H1 (cell line): ENCODE measurements at regions not wholly inside any gene's neighbourhood (a gene's known extent, or its start where the extent isn't known, plus 50 kb on each side); places are given as distances from the start of the nearest gene placed in this dataset.

Experiments used
- CTCF ChIA-PET: fragments of 300-600 bp; sonication (Branson Sonifier 250); formaldehyde crosslinking; loops from one replicate; lab custom pipeline; 2021; ENCODE audit not compliant: partially characterized antibody; lab: Charles Lee
- POLR2A ChIA-PET: fragments of 300-600 bp; sonication (Branson Sonifier 250); formaldehyde crosslinking; loops from one replicate; lab custom pipeline; 2021; ENCODE audit warnings: inconsistent platforms; ENCODE audit not compliant: partially characterized antibody; lab: Charles Lee
- DNase-seq, 2 experiments: peaks; one replicate each; pipeline versions ENCODE4 v3.0.0 to v3.0.0-alpha.2; 2010 to 2022; ENCODE audit warnings: low spot score in 2 of 2, low read depth in 1 of 2, mixed read lengths in 1 of 2
- FAIRE-seq: peaks from 2 replicates; lab custom pipeline; 2011; peaks lifted over from hg19 to GRCh38; lab: Jason Lieb, UNC
- H2AFZ ChIP-seq: 2 replicates; pipeline ENCODE4 v1.8.1; 2012; ENCODE audit warnings: low read length, inconsistent platforms
- H2AK5ac ChIP-seq: 2 replicates; pipeline ENCODE4 v1.6.1; 2013; ENCODE audit warnings: low read depth, low read length
- H2BK120ac ChIP-seq: replicated peaks from 2 replicates; pipeline ENCODE3; 2013; ENCODE audit warnings: low read depth, low read length, inconsistent platforms
- H2BK12ac ChIP-seq: 2 replicates; pipeline ENCODE4 v1.6.1; 2013; ENCODE audit warnings: low read depth, low read length
- H2BK15ac ChIP-seq: 2 replicates; pipeline ENCODE4 v1.6.1; 2013; ENCODE audit warnings: low read length
- H2BK20ac ChIP-seq: 2 replicates; pipeline ENCODE4 v1.6.1; 2013; ENCODE audit warnings: low read length
- H2BK5ac ChIP-seq: 2 replicates; pipeline ENCODE4 v1.6.1; 2013; ENCODE audit warnings: low read depth, low read length
- H3K14ac ChIP-seq: 2 replicates; pipeline ENCODE4 v1.6.1; 2013; ENCODE audit warnings: inconsistent platforms; ENCODE audit not compliant: insufficient read length
- H3K18ac ChIP-seq: 2 replicates; pipeline ENCODE4 v1.6.1; 2013; ENCODE audit warnings: low read length; ENCODE audit errors: extremely low read depth
- H3K23ac ChIP-seq: 2 replicates; pipeline ENCODE4 v1.6.1; 2013; ENCODE audit warnings: inconsistent platforms; ENCODE audit not compliant: insufficient read length
- H3K23me2 ChIP-seq: 2 replicates; pipeline ENCODE4 v1.6.1; 2013; ENCODE audit warnings: low read depth, low read length
- H3K27ac ChIP-seq: 2 replicates; pipeline ENCODE4 v1.6.1; 2011; ENCODE audit warnings: low read depth, low read length, inconsistent platforms
- H3K27me3 ChIP-seq, 4 experiments: replicated peaks in 1 of 4; 1 replicate in 1 of 4; 2 replicates in 3 of 4; pipeline versions ENCODE4 v1.6.1 to v1.8.1; 2011 to 2013; ENCODE audit warnings: low read length in 3 of 4, mild to moderate bottlenecking in 3 of 4, inconsistent platforms in 2 of 4, mixed read lengths in 2 of 4, moderate library complexity in 1 of 4; ENCODE audit not compliant: control insufficient read depth in 3 of 4, insufficient read depth in 3 of 4; ENCODE audit errors: extremely low read depth in 1 of 4
- H3K36me3 ChIP-seq, 4 experiments: 2 replicates each; pipeline versions ENCODE4 v1.6.1 to v1.8.1; 2011 to 2013; ENCODE audit warnings: mild to moderate bottlenecking in 4 of 4, low read length in 3 of 4, moderate library complexity in 2 of 4, control low read depth in 1 of 4, inconsistent platforms in 1 of 4; ENCODE audit not compliant: insufficient read depth in 4 of 4, control insufficient read depth in 2 of 4
- H3K4ac ChIP-seq: replicated peaks from 2 replicates; pipeline ENCODE3; 2013; ENCODE audit warnings: low read length, low read depth, mixed read lengths, inconsistent platforms; ENCODE audit not compliant: insufficient read length
- H3K4me1 ChIP-seq, 4 experiments: replicated peaks in 1 of 4; 1 replicate in 1 of 4; 2 replicates in 3 of 4; pipeline versions ENCODE4 v1.6.1 to v1.8.1; 2011 to 2013; ENCODE audit warnings: low read length in 3 of 4, inconsistent platforms in 2 of 4, mixed read lengths in 1 of 4; ENCODE audit not compliant: insufficient read depth in 4 of 4, control insufficient read depth in 3 of 4
- H3K4me2 ChIP-seq, 2 experiments: 2 replicates each; pipeline versions ENCODE4 v1.6.1 to v1.8.1; 2011 to 2013; ENCODE audit warnings: low read depth in 2 of 2, low read length in 2 of 2, control low read depth in 1 of 2, inconsistent platforms in 1 of 2, mild to moderate bottlenecking in 1 of 2; ENCODE audit not compliant: insufficient read depth in 1 of 2
- H3K4me3 ChIP-seq, 4 experiments: fragments of 200-600, 300-600 bp in 1 of 4; sonication (generic), shearing (Covaris generic), sonication (Bioruptor Twin) in 1 of 4; 2 replicates each; pipeline versions ENCODE4 v1.5.1 to v1.8.1; 2011 to 2016; ENCODE audit warnings: low read length in 4 of 4, low read depth in 3 of 4, control low read depth in 2 of 4, inconsistent platforms in 2 of 4, mild to moderate bottlenecking in 2 of 4, mixed read lengths in 1 of 4, moderate library complexity in 1 of 4; ENCODE audit not compliant: insufficient read depth in 2 of 4; ENCODE audit errors: extremely low read depth in 1 of 4
- H3K56ac ChIP-seq: replicated peaks from 2 replicates; pipeline ENCODE3; 2013; ENCODE audit warnings: low read depth, mild to moderate bottlenecking, mixed read lengths, low read length, inconsistent platforms; ENCODE audit not compliant: insufficient read length
- H3K79me1 ChIP-seq: 2 replicates; pipeline ENCODE4 v1.6.1; 2013; ENCODE audit warnings: low read depth, low read length, control low read depth
- H3K79me2 ChIP-seq, 2 experiments: 2 replicates each; pipeline versions ENCODE4 v1.6.1 to v1.8.1; 2012 to 2013; ENCODE audit warnings: low read length in 2 of 2, mild to moderate bottlenecking in 2 of 2, inconsistent platforms in 1 of 2; ENCODE audit not compliant: insufficient read depth in 2 of 2, control insufficient read depth in 1 of 2
- H3K9ac ChIP-seq, 4 experiments: replicated peaks in 1 of 4; 1 replicate in 1 of 4; 2 replicates in 3 of 4; pipeline versions ENCODE4 v1.6.1 to v1.8.1; 2011 to 2013; ENCODE audit warnings: low read depth in 3 of 4, low read length in 3 of 4, control low read depth in 2 of 4, mild to moderate bottlenecking in 2 of 4, moderate library complexity in 2 of 4, inconsistent platforms in 1 of 4; ENCODE audit errors: extremely low read depth in 1 of 4
- H3K9me3 ChIP-seq, 2 experiments: 2 replicates each; pipeline versions ENCODE4 v1.6.1 to v1.8.1; 2012 to 2013; ENCODE audit warnings: mild to moderate bottlenecking in 2 of 2, moderate library complexity in 2 of 2, control low read depth in 1 of 2, inconsistent platforms in 1 of 2, low read depth in 1 of 2, low read length in 1 of 2, mixed read lengths in 1 of 2; ENCODE audit not compliant: insufficient read depth in 2 of 2
- H4K20me1 ChIP-seq, 2 experiments: replicated peaks in 1 of 2; 2 replicates each; pipeline versions ENCODE3 to v1.8.1; 2011 to 2013; ENCODE audit warnings: inconsistent platforms in 2 of 2, low read length in 2 of 2, mild to moderate bottlenecking in 1 of 2; ENCODE audit not compliant: insufficient read depth in 2 of 2, control insufficient read depth in 1 of 2
- H4K5ac ChIP-seq: 2 replicates; pipeline ENCODE4 v1.6.1; 2013; ENCODE audit warnings: low read length, low read depth, mixed read lengths, inconsistent platforms; ENCODE audit not compliant: insufficient read length
- H4K8ac ChIP-seq: 2 replicates; pipeline ENCODE4 v1.8.0; 2013; ENCODE audit warnings: mild to moderate bottlenecking, moderate library complexity, low read length, inconsistent platforms; ENCODE audit not compliant: insufficient read depth; ENCODE audit errors: extremely low read depth
- H4K91ac ChIP-seq: replicated peaks from 2 replicates; pipeline ENCODE3; 2013; ENCODE audit warnings: low read length, mixed read lengths, inconsistent platforms; ENCODE audit not compliant: insufficient read length
- EZH2 ChIP-seq: fragments of 200-600 bp; sonication (generic); IDR thresholded peaks from 2 replicates; pipeline ENCODE4 v1.7.1; 2012; ENCODE audit warnings: low read depth, mild to moderate bottlenecking, moderate library complexity, low read length, inconsistent platforms; ENCODE audit not compliant: severe bottlenecking
- RNF2 ChIP-seq: fragments of 200-900, 300-1000 bp; sonication (generic); IDR thresholded peaks from 2 replicates; pipeline ENCODE4 v1.7.1; 2016; ENCODE audit warnings: borderline replicate concordance, low read depth, mild to moderate bottlenecking, antibody characterized with exemption, low read length; ENCODE audit not compliant: poor library complexity, severe bottlenecking; ENCODE audit errors: missing control alignments
- RXRA ChIP-seq: IDR thresholded peaks from 2 replicates; pipeline ENCODE4 v1.6.1; 2011; ENCODE audit warnings: low read depth, mild to moderate bottlenecking, low read length, moderate library complexity; ENCODE audit not compliant: insufficient read depth
- SAP30 ChIP-seq: fragments of 300-600 bp; sonication (generic); IDR thresholded peaks from 2 replicates; pipeline ENCODE4 v1.7.1; 2012; ENCODE audit warnings: low read length, moderate library complexity, mild to moderate bottlenecking, inconsistent platforms; ENCODE audit not compliant: insufficient read depth, insufficient replicate concordance
- WGBS, 2 experiments: shearing (Covaris generic) in 1 of 2; methylation state at CpG; one replicate each; pipeline versions ENCODE4 v1.1.6 to v1.1.7; 2013 to 2015; ENCODE audit warnings: low lambda C conversion rate in 2 of 2, mixed read lengths in 2 of 2, inconsistent platforms in 1 of 2, low coverage in 1 of 2, missing lambda C conversion rate in 1 of 2; ENCODE audit not compliant: insufficient replicate concordance in 2 of 2, insufficient coverage in 1 of 2, insufficient read length in 1 of 2; ENCODE audit errors: extremely low coverage in 1 of 2, missing lambda C conversion rate in 1 of 2; 5-methylcytosine and 5-hydroxymethylcytosine counted together

DNA sequence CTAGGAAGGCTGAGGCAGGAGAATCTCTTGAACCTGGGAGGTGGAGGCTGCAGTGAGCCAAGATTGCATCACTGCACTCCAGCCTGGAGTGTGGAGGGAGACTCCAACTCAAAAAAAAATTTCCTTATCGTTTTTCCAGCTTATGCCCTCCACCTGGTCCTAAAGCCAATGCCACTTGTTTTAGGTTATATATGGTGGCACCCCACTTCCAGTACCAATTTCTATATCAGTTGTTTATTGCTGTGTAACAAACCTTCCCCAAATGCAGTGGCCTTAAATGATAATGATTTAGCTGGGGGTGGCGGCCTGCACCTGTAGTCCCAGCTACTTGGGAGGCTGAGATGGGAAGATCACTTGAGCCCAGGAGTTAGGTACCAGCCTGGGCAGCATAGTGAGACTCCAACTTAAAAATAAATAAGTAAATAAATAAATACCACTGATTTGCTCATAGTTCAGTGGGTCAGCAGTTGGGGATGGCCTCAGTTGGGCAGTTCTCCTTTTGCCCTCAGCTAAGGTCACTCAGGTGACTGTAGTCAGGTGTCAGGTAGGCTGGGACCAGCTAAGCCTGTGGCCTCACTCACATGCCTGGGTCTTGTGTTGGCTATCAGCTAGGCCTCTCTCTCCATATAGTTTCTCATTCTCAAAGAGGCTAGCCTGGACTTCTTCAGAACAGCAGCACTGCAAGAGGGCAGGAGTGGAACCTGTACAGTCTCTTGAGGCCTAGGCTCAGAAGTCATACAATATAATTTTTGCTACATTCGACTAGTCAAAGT is 113.7 kb upstream of the GATA6 start:
- H3K14ac ChIP-seq, result no peak overlapping the region
- H3K79me2 ChIP-seq, result no peaks in the 10 kb centered on the region
- DNase-seq, result no peak
- no peak overlapping the region for H2BK15ac ChIP-seq
- no peak overlapping the region for H4K5ac ChIP-seq
- FAIRE-seq, result no peak
- H3K79me1 ChIP-seq, result no peaks in the 10 kb centered on the region
- H3K18ac ChIP-seq, result no peak overlapping the region
- H3K36me3 ChIP-seq, result no peaks in the 10 kb centered on the region
- peaks cover 0 to 2% (median 0%) of the 10 kb centered on the region in 4 experiments; a peak in 1 of 7 replicates for H3K4me1 ChIP-seq
- H3K4ac ChIP-seq, result no peak overlapping the region
- no peak overlapping the region for H3K4me3 ChIP-seq
- no peak overlapping the region for H4K8ac ChIP-seq
- no peak for TF ChIP-seq SAP30
- no peak for TF ChIP-seq RXRA
- TF ChIP-seq RNF2, result no peak
- TF ChIP-seq EZH2, result no peak
- H2BK20ac ChIP-seq, result no peak overlapping the region
- H2AK5ac ChIP-seq, result no peak overlapping the region
- H4K91ac ChIP-seq, result no peak overlapping the region
- CTCF ChIA-PET, result no interaction called here
- H4K20me1 ChIP-seq, result no peaks in the 10 kb centered on the region
- no peak overlapping the region for H3K9ac ChIP-seq
- WGBS, 2 experiments, result 86% methylated on average over 3 of the region's 3 CpGs; no CpG with 5 or more reads in 1 of the 2 experiments
- POLR2A ChIA-PET, result no interaction called here
- no peak overlapping the region for H3K27ac ChIP-seq
- H2BK5ac ChIP-seq, result no peak overlapping the region
- no peak overlapping the region for H2BK12ac ChIP-seq
- H2BK120ac ChIP-seq, result no peak overlapping the region
- H3K27me3 ChIP-seq, result no peaks in the 10 kb centered on the region
- no peak overlapping the region for H3K4me2 ChIP-seq
- no peaks in the 10 kb centered on the region for H3K23me2 ChIP-seq
- H3K9me3 ChIP-seq, result no peaks in the 10 kb centered on the region
- H3K56ac ChIP-seq, result no peak overlapping the region
- H2AFZ ChIP-seq, result no peak overlapping the region
- H3K23ac ChIP-seq, result no peak overlapping the region
